ENCODE measurements at regions not wholly inside any gene's neighbourhood (a gene's known extent, or its start where the extent isn't known, plus 50 kb on each side); places are given as distances from the start of the nearest gene placed in this dataset.

- intact Hi-C loops (cut with DNase I; ENCODE audit: low total_unique reads), result no loop called here
- WGBS, 5 donors, result 84 to 94% (median 90%) methylated on average over 6 of the region's 6 CpGs
- no peak for TF ChIP-seq CTCF (IDR thresholded peaks at IDR 0.05)
- TF ChIP-seq POLR2A (IDR thresholded peaks at IDR 0.05), result no peak
- no peak for TF ChIP-seq EP300 (IDR thresholded peaks at IDR 0.05)
- no peak for TF ChIP-seq POLR2AphosphoS5 (IDR thresholded peaks at IDR 0.05)
Observed at GRCh38 chr6:44053106-44053756, 74.0 kb downstream of the MRPL14 start.

GRCh38 chr6:44052419-44053023 is 74.7 kb downstream of the MRPL14 start:
- no peak overlapping the region for H3K4me3 ChIP-seq
- H3K36me3 ChIP-seq, result no peaks in the 10 kb centered on the region
- H3K27ac ChIP-seq, result peak overlapping the region in 4 of 5 donors; percentile 43 to 80 (median 66)
- peaks cover 37 to 69% (median 53%) of the 10 kb centered on the region in 4 donors for H3K4me1 ChIP-seq
- intact Hi-C loops (cut with DNase I; ENCODE audit: low total_unique reads), result no loop called here
- peak in 1 of 2 donors; percentile 63 for DNase-seq
- WGBS, 5 donors, result 59 to 78% (median 65%) methylated on average over 4 of the region's 4 CpGs
- no peaks in the 10 kb centered on the region for H3K9me3 ChIP-seq
- no peaks in the 10 kb centered on the region for H3K27me3 ChIP-seq
- TF ChIP-seq EP300 (IDR thresholded peaks at IDR 0.05) (no peak), CTCF (IDR thresholded peaks at IDR 0.05) (no peak), POLR2A (IDR thresholded peaks at IDR 0.05) (no peak), POLR2AphosphoS5 (IDR thresholded peaks at IDR 0.05) (no peak)

More at GRCh38 chr6:44053106-44053756, 74.0 kb downstream of the MRPL14 start:
- peak overlapping the region in 2 of 5 donors; percentile 26 to 77 for H3K27ac ChIP-seq
- no peak for DNase-seq
- H3K4me1 ChIP-seq, result peaks cover 42 to 71% (median 59%) of the 10 kb centered on the region in 4 donors
- no peaks in the 10 kb centered on the region for H3K36me3 ChIP-seq
- H3K27me3 ChIP-seq, result no peaks in the 10 kb centered on the region
- H3K4me3 ChIP-seq, result no peak overlapping the region
- no peaks in the 10 kb centered on the region for H3K9me3 ChIP-seq

- peak in 1 of 2 donors; percentile 60 for DNase-seq
Observed at GRCh38 chr6:44051515-44051914, 75.7 kb downstream of the MRPL14 start.

GRCh38 chr6:44050872-44051505 is 76.3 kb downstream of the MRPL14 start:
- 61 to 69% (median 63%) methylated on average over 3 to 7 of the region's 7 CpGs for WGBS, 5 donors
- no peaks in the 10 kb centered on the region for H3K9me3 ChIP-seq
- no peaks in the 10 kb centered on the region for H3K27me3 ChIP-seq
- DNase-seq, result peak in 1 of 2 donors; percentile 62
- H3K36me3 ChIP-seq, result no peaks in the 10 kb centered on the region
- peaks cover 32 to 60% (median 50%) of the 10 kb centered on the region in 4 donors for H3K4me1 ChIP-seq
- TF ChIP-seq EP300 (IDR thresholded peaks at IDR 0.05), result no peak
- TF ChIP-seq POLR2AphosphoS5 (IDR thresholded peaks at IDR 0.05), result peak in 1 of 3 donors; percentile 24
- no peak overlapping the region for H3K4me3 ChIP-seq
- H3K27ac ChIP-seq, result peak overlapping the region; percentile 1 to 80 (median 54)
- intact Hi-C loops (cut with DNase I; ENCODE audit: low total_unique reads), result no loop called here

More at GRCh38 chr6:44051515-44051914, 75.7 kb downstream of the MRPL14 start:
- TF ChIP-seq POLR2AphosphoS5 (IDR thresholded peaks at IDR 0.05), result no peak
- TF ChIP-seq POLR2A (IDR thresholded peaks at IDR 0.05), result no peak
- Histone ChIP-seq H3K27ac (peak overlapping the region in 4 of 5 donors; percentile 43 to 80 (median 66)), H3K4me3 (no peak overlapping the region), H3K27me3 (no peaks in the 10 kb centered on the region), H3K4me1 (peaks cover 32 to 60% (median 50%) of the 10 kb centered on the region in 4 donors), H3K9me3 (no peaks in the 10 kb centered on the region), H3K36me3 (no peaks in the 10 kb centered on the region)
- 59 to 87% (median 68%) methylated on average over 1 to 3 of the region's 3 CpGs for WGBS, 5 donors
- intact Hi-C loops (cut with DNase I; ENCODE audit: low total_unique reads), result no loop called here
